DMS53 treated with DMSO at 0.1 percent for 48 hours (cell line): ENCODE measurements at regions not wholly inside any gene's neighbourhood (a gene's known extent, or its start where the extent isn't known, plus 50 kb on each side); places are given as distances from the start of the nearest gene placed in this dataset.
A peak's percentile ranks its signal among the peaks of the same experiment; 100 is the strongest.

Experiments used
- DNase-seq: peaks from one replicate; lab custom pipeline; 2025; ENCODE audit not compliant: unreplicated experiment; lab: John Stamatoyannopoulos, UW

- DNase-seq: no peak
Measured at GRCh38 chr1:68378296-68379084, 71.3 kb downstream of the RPE65 start.

GRCh38 chr1:68377098-68377497 lies 72.7 kb downstream of the RPE65 start:
- DNase-seq: no peak

GRCh38 chr1:68376441-68376840 lies 73.3 kb downstream of the RPE65 start:
- no peak for DNase-seq

- no peak for DNase-seq
Measured at GRCh38 chr1:68375919-68376318, 73.8 kb downstream of the RPE65 start.

- no peak for DNase-seq
Measured at GRCh38 chr1:68373173-68373572, 76.6 kb downstream of the RPE65 start.

- DNase-seq: no peak
Measured at GRCh38 chr1:68372487-68372886, 77.3 kb downstream of the RPE65 start.

- DNase-seq: no peak
Measured at GRCh38 chr1:68370101-68370915, 79.4 kb downstream of the RPE65 start.

GRCh38 chr1:68366572-68366971 lies 83.2 kb downstream of the RPE65 start:
- DNase-seq: no peak

- no peak for DNase-seq
Measured at GRCh38 chr1:68365709-68366382, 83.9 kb downstream of the RPE65 start.

- DNase-seq: no peak
Measured at GRCh38 chr1:68363339-68363738, 86.4 kb downstream of the RPE65 start.

GRCh38 chr1:68361346-68361910 lies 88.3 kb downstream of the RPE65 start:
- DNase-seq: no peak

- DNase-seq: no peak
Measured at GRCh38 chr1:68359045-68359444, 90.7 kb downstream of the RPE65 start.

- no peak for DNase-seq
Measured at GRCh38 chr1:68358439-68358838, 91.3 kb downstream of the RPE65 start.

GRCh38 chr1:68355614-68356013 lies 94.1 kb downstream of the RPE65 start:
- no peak for DNase-seq

GRCh38 chr1:68352202-68352601 lies 97.6 kb downstream of the RPE65 start:
- no peak for DNase-seq

- DNase-seq: no peak
Measured at GRCh38 chr1:68347415-68347814, 102.3 kb downstream of the RPE65 start.

- peak; percentile 41 for DNase-seq
Measured at GRCh38 chr1:68346188-68346808, 103.5 kb downstream of the RPE65 start.

GRCh38 chr1:68344208-68344607 lies 105.5 kb downstream of the RPE65 start:
- DNase-seq: no peak

- DNase-seq: no peak
Measured at GRCh38 chr1:68340951-68341350, 108.6 kb upstream of the WLS start.

- no peak for DNase-seq
Measured at GRCh38 chr1:68339505-68339904, 107.2 kb upstream of the WLS start.

GRCh38 chr1:68338081-68338480 lies 105.8 kb upstream of the WLS start:
- no peak for DNase-seq
